GM23248 (cell line): ENCODE measurements at regions not wholly inside any gene's neighbourhood (a gene's known extent, or its start where the extent isn't known, plus 50 kb on each side); places are given as distances from the start of the nearest gene placed in this dataset.

Experiments
- DNase-seq: peaks from one replicate; pipeline ENCODE4 v3.0.0-alpha.2; 2015
- H2AFZ ChIP-seq: fragments of 200-600 bp; sonication (generic); 2 replicates; pipeline ENCODE4 v1.6.1; 2016; ENCODE audit warnings: antibody characterized with exemption
- H3F3A ChIP-seq: fragments of 200-600 bp; sonication (generic); 2 replicates; pipeline ENCODE4 v1.6.1; 2016; ENCODE audit warnings: mild to moderate bottlenecking, antibody characterized with exemption, mixed run types; ENCODE audit not compliant: insufficient read depth
- H3K27ac ChIP-seq: fragments of 200-600 bp; sonication (generic); 2 replicates; pipeline ENCODE4 v1.5.1; 2016; ENCODE audit warnings: mild to moderate bottlenecking
- H3K27me3 ChIP-seq: fragments of 200-600 bp; sonication (generic); replicated peaks from 2 replicates; pipeline ENCODE4 v1.6.1; 2016; ENCODE audit warnings: mild to moderate bottlenecking; ENCODE audit not compliant: insufficient read depth
- H3K36me3 ChIP-seq: fragments of 200-600 bp; sonication (generic); 2 replicates; pipeline ENCODE4 v1.6.1; 2016; ENCODE audit warnings: low read depth, mild to moderate bottlenecking
- H3K4me1 ChIP-seq: fragments of 200-600 bp; sonication (generic); 2 replicates; pipeline ENCODE4 v1.6.1; 2016; ENCODE audit warnings: mild to moderate bottlenecking; ENCODE audit not compliant: insufficient read depth
- H3K4me2 ChIP-seq: fragments of 200-600 bp; sonication (generic); one replicate; pipeline ENCODE4 v1.6.1; 2016; ENCODE audit warnings: mild to moderate bottlenecking; ENCODE audit not compliant: unreplicated experiment
- H3K4me3 ChIP-seq: fragments of 200-600 bp; sonication (generic); 2 replicates; pipeline ENCODE4 v1.5.1; 2016; ENCODE audit warnings: mild to moderate bottlenecking
- H3K79me2 ChIP-seq: fragments of 200-600 bp; sonication (generic); 2 replicates; pipeline ENCODE4 v1.6.1; 2016; ENCODE audit warnings: mild to moderate bottlenecking; ENCODE audit not compliant: insufficient read depth
- H3K9ac ChIP-seq: fragments of 200-600 bp; sonication (generic); 2 replicates; pipeline ENCODE4 v1.6.1; 2016; ENCODE audit warnings: mild to moderate bottlenecking
- H3K9me2 ChIP-seq: fragments of 200-600 bp; sonication (generic); 2 replicates; pipeline ENCODE4 v1.6.1; 2016; ENCODE audit warnings: mixed run types, mild to moderate bottlenecking, moderate library complexity; ENCODE audit not compliant: insufficient read depth
- H3K9me3 ChIP-seq: fragments of 200-600 bp; sonication (generic); one replicate; pipeline ENCODE4 v1.6.1; 2017; ENCODE audit warnings: low read depth
- H4K20me1 ChIP-seq: fragments of 200-600 bp; sonication (generic); 2 replicates; pipeline ENCODE4 v1.6.0; 2016; ENCODE audit not compliant: insufficient read depth
- EZH2 ChIP-seq: fragments of 200-600 bp; sonication (generic); IDR thresholded peaks from 2 replicates; pipeline ENCODE4 v1.6.1; 2018; ENCODE audit warnings: antibody characterized with exemption, mild to moderate bottlenecking; ENCODE audit not compliant: insufficient read depth, poor library complexity, severe bottlenecking
- EZH2phosphoT487 ChIP-seq: fragments of 200-600 bp; sonication (generic); IDR thresholded peaks from 2 replicates; pipeline ENCODE4 v1.6.1; 2018; ENCODE audit warnings: antibody characterized with exemption, moderate library complexity, mild to moderate bottlenecking, low read depth; ENCODE audit not compliant: insufficient read depth
- WGBS, 2 experiments: methylation state at CpG; one replicate each; pipeline ENCODE4 v1.1.6; 2015 to 2017; ENCODE audit warnings: low lambda C conversion rate in 2 of 2, low coverage in 1 of 2; ENCODE audit errors: missing lambda C conversion rate in 2 of 2; 5-methylcytosine and 5-hydroxymethylcytosine counted together
- in situ Hi-C: fragments of 300-500 bp; cut with MboI; formaldehyde crosslinking; loops from 2 replicates; pipeline ENCODE4 v1.15.0; 2020

DNA sequence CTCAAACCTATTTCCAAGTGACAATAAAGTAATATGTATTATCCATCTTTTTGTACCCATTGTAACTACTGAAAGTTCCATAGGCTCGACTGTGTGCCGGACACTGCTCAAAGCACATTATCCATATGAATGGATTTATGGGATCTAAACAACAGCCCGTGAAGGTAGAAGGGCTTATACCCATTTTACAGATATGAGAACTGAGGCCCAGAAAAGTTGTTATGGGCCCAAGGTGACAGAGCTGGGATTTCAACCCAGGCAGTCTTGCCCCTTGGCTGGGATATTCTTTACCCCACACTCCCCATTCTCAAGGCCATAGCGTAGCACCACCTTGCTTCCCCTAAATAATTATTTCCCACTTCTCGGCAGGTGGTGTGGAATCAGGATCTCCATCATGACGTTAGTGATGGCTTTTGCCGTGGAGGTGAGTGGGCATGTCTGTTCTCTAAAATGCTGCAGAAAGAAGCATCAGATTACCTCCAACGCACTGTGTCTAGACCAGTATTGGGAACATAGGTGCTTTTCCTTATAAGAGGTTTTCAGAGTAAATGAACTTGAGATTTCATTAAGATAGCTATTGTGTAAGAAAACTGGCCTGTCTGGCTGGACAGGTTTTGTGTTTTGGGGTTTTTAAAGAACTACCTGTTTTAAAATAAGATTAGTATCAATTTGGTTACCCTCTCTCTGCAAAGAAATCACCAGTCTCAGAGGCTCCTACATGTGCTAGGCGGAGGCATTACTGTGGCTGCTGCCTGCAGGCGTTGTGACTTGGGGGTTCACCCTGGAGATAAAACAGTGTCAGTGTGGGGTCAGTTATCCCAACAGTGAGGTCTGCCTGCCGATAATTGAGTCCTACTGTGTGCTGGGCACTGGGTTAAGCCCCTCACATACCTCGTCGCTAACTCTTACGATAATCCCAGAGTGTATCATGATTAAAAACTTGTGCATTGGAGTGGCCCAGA is 85.1 kb upstream of the SDK1 start:
- Histone ChIP-seq H3K79me2 (no peaks in the 10 kb centered on the region), H3K27ac (no peak overlapping the region), H3K9me3 (no peaks in the 10 kb centered on the region), H3F3A (no peaks in the 10 kb centered on the region), H3K27me3 (no peaks in the 10 kb centered on the region), H4K20me1 (no peaks in the 10 kb centered on the region), H3K4me2 (no peak overlapping the region), H3K36me3 (no peaks in the 10 kb centered on the region), H3K9ac (no peak overlapping the region), H3K4me1 (no peaks in the 10 kb centered on the region), H3K4me3 (no peak overlapping the region), H3K9me2 (no peaks in the 10 kb centered on the region), H2AFZ (no peak overlapping the region)
- in situ Hi-C loops = no loop called here
- 55 to 60% methylated on average over 14 of the region's 14 CpGs for WGBS, 2 experiments
- DNase-seq = no peak
- TF ChIP-seq EZH2phosphoT487 = no peak
- no peak for TF ChIP-seq EZH2

- DNase-seq = no peak
- H3K27ac ChIP-seq = no peak overlapping the region
Observed at GRCh38 chr7:3217166-3217565, 83.9 kb upstream of the SDK1 start.

GRCh38 chr7:3218411-3219225 is 82.4 kb upstream of the SDK1 start:
- WGBS, 2 experiments = 16 to 17% methylated on average over 10 of the region's 10 CpGs
- Histone ChIP-seq H3K9me2 (no peaks in the 10 kb centered on the region), H3K4me2 (no peak overlapping the region), H3K9ac (no peak overlapping the region), H3K4me1 (no peaks in the 10 kb centered on the region), H3K4me3 (no peak overlapping the region), H3K27ac (no peak overlapping the region), H3K36me3 (no peaks in the 10 kb centered on the region), H3K27me3 (no peaks in the 10 kb centered on the region), H3K79me2 (no peaks in the 10 kb centered on the region), H3F3A (no peaks in the 10 kb centered on the region), H3K9me3 (no peaks in the 10 kb centered on the region), H2AFZ (no peak overlapping the region), H4K20me1 (no peaks in the 10 kb centered on the region)
- in situ Hi-C loops = no loop called here
- DNase-seq = no peak
- TF ChIP-seq EZH2 (no peak), EZH2phosphoT487 (no peak)

More at GRCh38 chr7:3217166-3217565, 83.9 kb upstream of the SDK1 start:
- Histone ChIP-seq H3K9me2 (no peaks in the 10 kb centered on the region), H3K4me2 (no peak overlapping the region), H2AFZ (no peak overlapping the region), H3K9me3 (no peaks in the 10 kb centered on the region), H4K20me1 (no peaks in the 10 kb centered on the region), H3F3A (no peaks in the 10 kb centered on the region), H3K9ac (no peak overlapping the region), H3K4me3 (no peak overlapping the region), H3K27me3 (no peaks in the 10 kb centered on the region), H3K36me3 (no peaks in the 10 kb centered on the region), H3K79me2 (no peaks in the 10 kb centered on the region), H3K4me1 (no peaks in the 10 kb centered on the region)
- WGBS, 2 experiments = 47 to 55% methylated on average over 3 of the region's 3 CpGs
- no peak for TF ChIP-seq EZH2phosphoT487
- no peak for TF ChIP-seq EZH2
- in situ Hi-C loops = no loop called here

GRCh38 chr7:3229904-3230470 is 71.1 kb upstream of the SDK1 start:
- Histone ChIP-seq H2AFZ (no peak overlapping the region), H3K9ac (no peak overlapping the region), H3K27me3 (no peaks in the 10 kb centered on the region), H3K27ac (no peak overlapping the region), H3K79me2 (no peaks in the 10 kb centered on the region), H3K36me3 (no peaks in the 10 kb centered on the region), H3K4me2 (no peak overlapping the region), H3K4me3 (no peak overlapping the region), H3K4me1 (no peaks in the 10 kb centered on the region), H3K9me2 (no peaks in the 10 kb centered on the region), H3K9me3 (no peaks in the 10 kb centered on the region), H3F3A (no peaks in the 10 kb centered on the region), H4K20me1 (no peaks in the 10 kb centered on the region)
- no peak for DNase-seq
- TF ChIP-seq EZH2 = no peak
- TF ChIP-seq EZH2phosphoT487 = no peak
- in situ Hi-C loops = no loop called here
- 3 to 5% methylated on average over 7 of the region's 7 CpGs for WGBS, 2 experiments
